Neuron (in vitro differentiated cells): ENCODE measurements at regions not wholly inside any gene's neighbourhood (a gene's known extent, or its start where the extent isn't known, plus 50 kb on each side); places are given as distances from the start of the nearest gene placed in this dataset.
"Not testable (repeated sequence)": the region's sequence is repeated elsewhere in the genome, so short reads cannot be mapped to it uniquely, and the experiment has no call there.

Source experiments
- H2AFZ ChIP-seq: one replicate; pipeline ENCODE4 v1.6.1; 2013; ENCODE audit warnings: low read depth, mild to moderate bottlenecking, inconsistent platforms, low read length, moderate library complexity
- H3K27me3 ChIP-seq: one replicate; pipeline ENCODE4 v1.6.1; 2013; ENCODE audit warnings: low read length; ENCODE audit not compliant: insufficient read depth
- H3K36me3 ChIP-seq: one replicate; pipeline ENCODE4 v1.6.1; 2013; ENCODE audit warnings: low read length; ENCODE audit not compliant: insufficient read depth
- H3K4me1 ChIP-seq: one replicate; pipeline ENCODE4 v1.6.1; 2013; ENCODE audit warnings: low read length; ENCODE audit not compliant: insufficient read depth
- H3K4me3 ChIP-seq: 2 replicates; pipeline ENCODE4 v1.5.1; 2013; ENCODE audit warnings: mild to moderate bottlenecking, low read length, moderate library complexity
- H3K9me3 ChIP-seq: one replicate; pipeline ENCODE4 v1.6.1; 2013; ENCODE audit warnings: low read length

GRCh38 chr3:27779176-27779575, 57.1 kb upstream of the EOMES start:
- H3K27me3 ChIP-seq = no peaks in the 10 kb centered on the region
- H3K36me3 ChIP-seq = no peaks in the 10 kb centered on the region
- H2AFZ ChIP-seq = no peak overlapping the region
- H3K9me3 ChIP-seq = no peaks in the 10 kb centered on the region
- no peaks in the 10 kb centered on the region for H3K4me1 ChIP-seq
- H3K4me3 ChIP-seq = no peak overlapping the region

- Histone ChIP-seq H3K4me3 (no peak overlapping the region), H3K9me3 (no peaks in the 10 kb centered on the region), H3K4me1 (no peaks in the 10 kb centered on the region), H2AFZ (no peak overlapping the region), H3K27me3 (no peaks in the 10 kb centered on the region), H3K36me3 (no peaks in the 10 kb centered on the region)
These were observed 67.3 kb upstream of the EOMES start for GRCh38 chr3:27789420-27789819.

GRCh38 chr3:27791956-27792355, 69.8 kb upstream of the EOMES start:
- no peaks in the 10 kb centered on the region for H3K36me3 ChIP-seq
- H3K4me3 ChIP-seq = no peak overlapping the region
- H2AFZ ChIP-seq = no peak overlapping the region
- H3K27me3 ChIP-seq = no peaks in the 10 kb centered on the region
- H3K9me3 ChIP-seq = no peaks in the 10 kb centered on the region
- H3K4me1 ChIP-seq = no peaks in the 10 kb centered on the region

- no peaks in the 10 kb centered on the region for H3K9me3 ChIP-seq
- H3K4me1 ChIP-seq = no peaks in the 10 kb centered on the region
- H3K4me3 ChIP-seq = no peak overlapping the region
- H3K36me3 ChIP-seq = no peaks in the 10 kb centered on the region
- H2AFZ ChIP-seq = no peak overlapping the region
- no peaks in the 10 kb centered on the region for H3K27me3 ChIP-seq
These were observed 70.7 kb upstream of the EOMES start for GRCh38 chr3:27792869-27793268.

GRCh38 chr3:27794211-27794610, 72.1 kb upstream of the EOMES start:
- no peaks in the 10 kb centered on the region for H3K27me3 ChIP-seq
- H3K9me3 ChIP-seq = no peaks in the 10 kb centered on the region
- H3K36me3 ChIP-seq = no peaks in the 10 kb centered on the region
- no peak overlapping the region for H2AFZ ChIP-seq
- H3K4me3 ChIP-seq = no peak overlapping the region
- no peaks in the 10 kb centered on the region for H3K4me1 ChIP-seq

GRCh38 chr3:27796365-27796875, 74.3 kb upstream of the EOMES start:
- no peaks in the 10 kb centered on the region for H3K9me3 ChIP-seq
- no peak overlapping the region for H3K4me3 ChIP-seq
- no peaks in the 10 kb centered on the region for H3K4me1 ChIP-seq
- H2AFZ ChIP-seq = no peak overlapping the region
- H3K27me3 ChIP-seq = no peaks in the 10 kb centered on the region
- no peaks in the 10 kb centered on the region for H3K36me3 ChIP-seq

- Histone ChIP-seq H2AFZ (no peak overlapping the region), H3K27me3 (no peaks in the 10 kb centered on the region), H3K36me3 (no peaks in the 10 kb centered on the region), H3K4me1 (no peaks in the 10 kb centered on the region), H3K9me3 (no peaks in the 10 kb centered on the region), H3K4me3 (no peak overlapping the region)
These were observed 75.7 kb upstream of the EOMES start for GRCh38 chr3:27797773-27798172.

GRCh38 chr3:27800261-27800660, 78.1 kb upstream of the EOMES start:
- Histone ChIP-seq H3K4me1 (no peaks in the 10 kb centered on the region), H3K27me3 (no peaks in the 10 kb centered on the region), H3K36me3 (no peaks in the 10 kb centered on the region), H3K9me3 (no peaks in the 10 kb centered on the region), H2AFZ (no peak overlapping the region), H3K4me3 (no peak overlapping the region)

- no peaks in the 10 kb centered on the region for H3K27me3 ChIP-seq
- no peak overlapping the region for H3K4me3 ChIP-seq
These were observed 80.3 kb upstream of the EOMES start for GRCh38 chr3:27802425-27802824.

GRCh38 chr3:27802849-27803248, 80.7 kb upstream of the EOMES start:
- no peak overlapping the region for H3K4me3 ChIP-seq
- H2AFZ ChIP-seq = no peak overlapping the region
- no peaks in the 10 kb centered on the region for H3K27me3 ChIP-seq
- no peaks in the 10 kb centered on the region for H3K9me3 ChIP-seq
- H3K36me3 ChIP-seq = no peaks in the 10 kb centered on the region
- H3K4me1 ChIP-seq = no peaks in the 10 kb centered on the region

More at GRCh38 chr3:27802425-27802824, 80.3 kb upstream of the EOMES start:
- H3K9me3 ChIP-seq = no peaks in the 10 kb centered on the region
- H3K36me3 ChIP-seq = no peaks in the 10 kb centered on the region
- no peak overlapping the region for H2AFZ ChIP-seq
- no peaks in the 10 kb centered on the region for H3K4me1 ChIP-seq

GRCh38 chr3:27805282-27805681, 83.2 kb upstream of the EOMES start:
- Histone ChIP-seq H3K27me3 (no peaks in the 10 kb centered on the region), H3K9me3 (no peaks in the 10 kb centered on the region), H3K36me3 (no peaks in the 10 kb centered on the region), H3K4me3 (no peak overlapping the region), H2AFZ (no peak overlapping the region), H3K4me1 (no peaks in the 10 kb centered on the region)

GRCh38 chr3:27813255-27813654, 91.1 kb upstream of the EOMES start:
- H3K9me3 ChIP-seq = no peaks in the 10 kb centered on the region
- H3K4me1 ChIP-seq = no peaks in the 10 kb centered on the region
- no peaks in the 10 kb centered on the region for H3K27me3 ChIP-seq

GRCh38 chr3:27821609-27822008, 99.5 kb upstream of the EOMES start:
- H3K4me1 ChIP-seq, H3K27me3 ChIP-seq, H3K9me3 ChIP-seq, H3K36me3 ChIP-seq, H2AFZ ChIP-seq, H3K4me3 ChIP-seq: not testable (repeated sequence)

More at GRCh38 chr3:27813255-27813654, 91.1 kb upstream of the EOMES start:
- Histone ChIP-seq H3K4me3 (no peak overlapping the region), H2AFZ (no peak overlapping the region), H3K36me3 (no peaks in the 10 kb centered on the region)
